ENCODE measurements at regions not wholly inside any gene's neighbourhood (a gene's known extent, or its start where the extent isn't known, plus 50 kb on each side); places are given as distances from the start of the nearest gene placed in this dataset.
A peak's percentile ranks its signal among the peaks of the same experiment; 100 is the strongest.

- Histone ChIP-seq H4K20me1 (ENCODE audit: insufficient read depth, low read length) (no peaks in the 10 kb centered on the region), H3K4me3 (ENCODE audit: insufficient read depth, low read length) (no peak overlapping the region), H3K36me3 (ENCODE audit: insufficient read depth, low read length) (no peaks in the 10 kb centered on the region), H3K79me2 (ENCODE audit: insufficient read depth, low read length) (no peaks in the 10 kb centered on the region), H3K4me1 (ENCODE audit: insufficient read depth, low read length) (no peaks in the 10 kb centered on the region), H3K27ac (ENCODE audit: low read depth, low read length) (no peak overlapping the region), H3K4me2 (ENCODE audit: insufficient read depth, low read length) (no peak overlapping the region), H3K27me3 (ENCODE audit: insufficient read depth, low read length) (peaks cover 7% of the 10 kb centered on the region), H2AFZ (ENCODE audit: low read length) (no peak overlapping the region), H3K9me3 (ENCODE audit: low read depth, low read length) (no peaks in the 10 kb centered on the region)
- TF ChIP-seq, protein P1, sequence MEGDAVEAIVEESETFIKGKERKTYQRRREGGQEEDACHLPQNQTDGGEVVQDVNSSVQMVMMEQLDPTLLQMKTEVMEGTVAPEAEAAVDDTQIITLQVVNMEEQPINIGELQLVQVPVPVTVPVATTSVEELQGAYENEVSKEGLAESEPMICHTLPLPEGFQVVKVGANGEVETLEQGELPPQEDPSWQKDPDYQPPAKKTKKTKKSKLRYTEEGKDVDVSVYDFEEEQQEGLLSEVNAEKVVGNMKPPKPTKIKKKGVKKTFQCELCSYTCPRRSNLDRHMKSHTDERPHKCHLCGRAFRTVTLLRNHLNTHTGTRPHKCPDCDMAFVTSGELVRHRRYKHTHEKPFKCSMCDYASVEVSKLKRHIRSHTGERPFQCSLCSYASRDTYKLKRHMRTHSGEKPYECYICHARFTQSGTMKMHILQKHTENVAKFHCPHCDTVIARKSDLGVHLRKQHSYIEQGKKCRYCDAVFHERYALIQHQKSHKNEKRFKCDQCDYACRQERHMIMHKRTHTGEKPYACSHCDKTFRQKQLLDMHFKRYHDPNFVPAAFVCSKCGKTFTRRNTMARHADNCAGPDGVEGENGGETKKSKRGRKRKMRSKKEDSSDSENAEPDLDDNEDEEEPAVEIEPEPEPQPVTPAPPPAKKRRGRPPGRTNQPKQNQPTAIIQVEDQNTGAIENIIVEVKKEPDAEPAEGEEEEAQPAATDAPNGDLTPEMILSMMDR (IDR thresholded peaks at IDR 0.05; ENCODE audit: extremely low read depth, low read depth, low read length) = no peak
- DNase-seq (ENCODE audit: insufficient read length, low spot score, missing footprints) = no peak
These were observed 77.1 kb upstream of the IGLL5 start for GRCh38 chr22:22810471-22810870.

GRCh38 chr22:22811016-22812009 lies 76.3 kb upstream of the IGLL5 start:
- H3K27ac ChIP-seq (ENCODE audit: low read depth, low read length) = no peak overlapping the region
- TF ChIP-seq, protein P1 (IDR thresholded peaks at IDR 0.05; ENCODE audit: extremely low read depth, low read depth, low read length) = no peak
- no peak overlapping the region for H2AFZ ChIP-seq (ENCODE audit: low read length)
- peaks cover 7% of the 10 kb centered on the region for H3K27me3 ChIP-seq (ENCODE audit: insufficient read depth, low read length)
- no peak overlapping the region for H3K4me2 ChIP-seq (ENCODE audit: insufficient read depth, low read length)
- no peak for DNase-seq (ENCODE audit: insufficient read length, low spot score, missing footprints)
- no peaks in the 10 kb centered on the region for H3K9me3 ChIP-seq (ENCODE audit: low read depth, low read length)
- no peaks in the 10 kb centered on the region for H3K36me3 ChIP-seq (ENCODE audit: insufficient read depth, low read length)
- no peaks in the 10 kb centered on the region for H4K20me1 ChIP-seq (ENCODE audit: insufficient read depth, low read length)
- no peaks in the 10 kb centered on the region for H3K79me2 ChIP-seq (ENCODE audit: insufficient read depth, low read length)
- no peak overlapping the region for H3K4me3 ChIP-seq (ENCODE audit: insufficient read depth, low read length)
- no peaks in the 10 kb centered on the region for H3K4me1 ChIP-seq (ENCODE audit: insufficient read depth, low read length)

GRCh38 chr22:22812031-22812905 lies 75.3 kb upstream of the IGLL5 start:
- no peaks in the 10 kb centered on the region for H3K79me2 ChIP-seq (ENCODE audit: insufficient read depth, low read length)
- TF ChIP-seq, protein P1 (IDR thresholded peaks at IDR 0.05; ENCODE audit: extremely low read depth, low read depth, low read length) = no peak
- peaks cover 7% of the 10 kb centered on the region for H3K27me3 ChIP-seq (ENCODE audit: insufficient read depth, low read length)

More at GRCh38 chr22:22812031-22812905, 75.3 kb upstream of the IGLL5 start:
- Histone ChIP-seq H3K36me3 (ENCODE audit: insufficient read depth, low read length) (no peaks in the 10 kb centered on the region), H3K27ac (ENCODE audit: low read depth, low read length) (no peak overlapping the region), H4K20me1 (ENCODE audit: insufficient read depth, low read length) (no peaks in the 10 kb centered on the region), H3K4me3 (ENCODE audit: insufficient read depth, low read length) (no peak overlapping the region), H3K9me3 (ENCODE audit: low read depth, low read length) (no peaks in the 10 kb centered on the region), H3K4me1 (ENCODE audit: insufficient read depth, low read length) (no peaks in the 10 kb centered on the region), H2AFZ (ENCODE audit: low read length) (no peak overlapping the region), H3K4me2 (ENCODE audit: insufficient read depth, low read length) (no peak overlapping the region)
- peak; percentile 63 for DNase-seq (ENCODE audit: insufficient read length, low spot score, missing footprints)
